HG03354 (cell line): ENCODE measurements at regions not wholly inside any gene's neighbourhood (a gene's known extent, or its start where the extent isn't known, plus 50 kb on each side); places are given as distances from the start of the nearest gene placed in this dataset.

Experiments used
- ATAC-seq: cut with Tn5 transposase; IDR thresholded peaks from one replicate; pipeline ENCODE4 v1.9.1; 2021; ENCODE audit warnings: mild to moderate bottlenecking; ENCODE audit not compliant: unreplicated experiment, poor library complexity, severe bottlenecking

GRCh38 chr15:85934691-85935090 lies 140.0 kb upstream of the KLHL25 start:
- no peak for ATAC-seq

- ATAC-seq, result no peak
These were observed 140.5 kb upstream of the KLHL25 start for GRCh38 chr15:85935182-85935581.

- no peak for ATAC-seq
These were observed 142.0 kb upstream of the AGBL1 start for GRCh38 chr15:85937661-85938060.

GRCh38 chr15:85941186-85941855 lies 138.3 kb upstream of the AGBL1 start:
- no peak for ATAC-seq

DNA sequence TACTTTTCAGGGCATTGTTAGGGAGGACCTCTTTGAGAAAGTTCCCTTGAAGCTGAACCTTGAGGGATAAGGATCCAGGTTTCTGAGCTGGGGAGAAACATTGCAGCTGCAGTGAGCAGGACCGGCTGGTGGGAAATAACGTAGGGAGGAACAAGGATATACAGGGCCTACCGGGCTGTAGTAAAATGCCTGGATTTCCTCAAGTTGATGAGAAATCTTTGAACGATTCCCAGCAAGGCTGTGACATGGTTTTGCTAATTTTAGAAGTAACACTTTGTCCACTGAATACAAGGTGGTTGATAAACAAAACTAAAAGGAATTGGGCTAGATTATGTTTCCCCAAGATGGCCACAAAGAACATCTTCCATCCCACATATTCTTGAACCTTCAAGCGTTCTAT lies 137.0 kb upstream of the AGBL1 start:
- ATAC-seq, result no peak

DNA sequence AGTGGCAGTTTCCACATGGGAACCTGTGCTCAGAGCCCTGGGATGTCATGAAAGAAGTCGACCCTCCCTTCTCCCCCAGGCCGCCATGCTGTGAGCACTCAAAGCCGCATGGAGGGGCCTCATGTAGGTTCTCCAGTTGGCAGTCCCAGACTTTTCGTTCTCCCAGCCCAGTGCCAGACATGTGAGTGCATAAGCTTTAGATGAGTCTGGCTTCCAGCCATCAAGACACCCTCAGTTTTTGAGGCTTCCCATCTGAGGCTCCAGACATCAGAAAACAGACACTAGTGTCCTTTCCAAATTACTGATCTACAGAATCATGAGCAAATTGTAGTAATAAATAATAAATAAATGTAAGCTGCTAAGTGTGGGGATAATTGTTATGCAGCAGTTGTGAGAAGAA lies 136.5 kb upstream of the AGBL1 start:
- no peak for ATAC-seq

DNA sequence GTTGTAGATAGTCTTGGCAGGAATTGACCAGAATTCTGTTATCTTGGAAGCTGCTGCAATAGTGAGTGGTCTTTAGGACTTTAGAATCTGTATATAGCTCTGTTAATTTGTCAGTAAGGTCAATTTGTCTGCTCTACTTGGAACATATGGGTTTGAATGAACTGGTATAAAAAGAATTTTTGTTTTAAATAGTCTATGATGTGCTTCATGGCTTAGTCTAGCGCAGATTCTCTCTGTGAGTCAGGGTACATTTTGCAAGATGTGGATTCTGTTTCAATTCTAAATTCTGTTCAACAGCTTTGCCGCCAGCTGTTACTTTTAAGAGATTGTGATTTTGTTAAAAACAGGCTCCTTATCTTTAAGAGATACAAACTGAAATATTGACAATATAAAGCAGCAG lies 135.9 kb upstream of the AGBL1 start:
- ATAC-seq, result no peak

DNA sequence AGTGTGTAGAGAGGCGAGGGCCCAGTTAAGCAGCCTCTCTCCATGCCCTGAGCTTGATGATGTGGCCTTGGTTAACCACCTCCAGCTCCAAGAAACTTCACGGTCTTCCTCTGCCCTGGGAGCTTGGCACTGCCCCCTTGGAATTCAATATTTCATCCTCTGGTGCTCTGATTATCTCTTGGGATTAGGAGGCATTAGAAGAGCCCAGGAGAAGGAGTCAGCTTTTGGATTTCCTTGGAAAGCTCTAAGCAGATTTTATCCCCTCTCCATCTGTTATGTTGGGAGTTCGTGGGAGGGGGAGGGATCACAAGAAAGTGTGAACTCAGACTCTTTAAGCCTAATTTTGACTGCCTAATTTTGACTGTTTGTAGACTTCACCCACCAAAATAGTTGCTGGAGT lies 132.7 kb upstream of the AGBL1 start:
- ATAC-seq, result no peak

- ATAC-seq, result no peak
These were observed 131.7 kb upstream of the AGBL1 start for GRCh38 chr15:85947936-85948335.

DNA sequence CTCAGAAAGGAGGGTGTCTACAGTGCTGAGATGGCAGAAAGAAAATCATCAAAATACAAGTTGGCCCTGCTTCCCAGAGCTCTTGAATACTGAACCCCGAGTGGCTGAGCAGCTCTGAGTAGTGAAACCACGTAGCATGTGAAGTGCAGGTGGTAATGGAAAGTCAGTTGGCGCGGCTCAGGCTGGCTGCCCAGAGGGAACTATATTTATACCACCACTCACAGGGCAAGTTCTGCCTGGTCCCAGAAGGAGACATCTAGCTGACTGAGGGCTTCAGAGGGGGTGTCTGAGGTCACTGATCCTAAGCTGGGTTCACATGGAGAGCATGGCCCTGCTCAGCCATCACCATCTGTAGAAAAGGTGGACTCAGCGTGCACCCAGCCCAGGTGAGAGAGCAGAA lies 129.6 kb upstream of the AGBL1 start:
- ATAC-seq, result peak; percentile 92

DNA sequence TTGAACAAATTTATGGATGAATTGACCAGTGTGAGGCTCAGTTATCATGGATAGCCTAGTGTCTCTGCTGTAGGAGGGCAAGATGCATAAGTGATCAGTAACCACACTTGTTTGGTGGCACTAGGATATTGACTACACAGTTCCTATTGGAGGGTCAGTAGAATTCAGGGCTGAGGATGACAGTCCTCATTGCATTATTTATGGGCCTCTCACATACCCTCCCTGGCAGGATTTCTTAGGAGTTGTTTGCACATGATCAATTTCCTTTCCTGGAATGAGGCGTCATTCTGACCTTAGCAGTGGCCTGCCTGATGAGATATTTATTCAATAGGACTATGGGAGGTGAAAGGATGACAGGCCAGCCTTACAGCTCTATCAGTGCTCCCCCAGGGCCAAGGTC lies 125.1 kb upstream of the AGBL1 start:
- ATAC-seq, result no peak

DNA sequence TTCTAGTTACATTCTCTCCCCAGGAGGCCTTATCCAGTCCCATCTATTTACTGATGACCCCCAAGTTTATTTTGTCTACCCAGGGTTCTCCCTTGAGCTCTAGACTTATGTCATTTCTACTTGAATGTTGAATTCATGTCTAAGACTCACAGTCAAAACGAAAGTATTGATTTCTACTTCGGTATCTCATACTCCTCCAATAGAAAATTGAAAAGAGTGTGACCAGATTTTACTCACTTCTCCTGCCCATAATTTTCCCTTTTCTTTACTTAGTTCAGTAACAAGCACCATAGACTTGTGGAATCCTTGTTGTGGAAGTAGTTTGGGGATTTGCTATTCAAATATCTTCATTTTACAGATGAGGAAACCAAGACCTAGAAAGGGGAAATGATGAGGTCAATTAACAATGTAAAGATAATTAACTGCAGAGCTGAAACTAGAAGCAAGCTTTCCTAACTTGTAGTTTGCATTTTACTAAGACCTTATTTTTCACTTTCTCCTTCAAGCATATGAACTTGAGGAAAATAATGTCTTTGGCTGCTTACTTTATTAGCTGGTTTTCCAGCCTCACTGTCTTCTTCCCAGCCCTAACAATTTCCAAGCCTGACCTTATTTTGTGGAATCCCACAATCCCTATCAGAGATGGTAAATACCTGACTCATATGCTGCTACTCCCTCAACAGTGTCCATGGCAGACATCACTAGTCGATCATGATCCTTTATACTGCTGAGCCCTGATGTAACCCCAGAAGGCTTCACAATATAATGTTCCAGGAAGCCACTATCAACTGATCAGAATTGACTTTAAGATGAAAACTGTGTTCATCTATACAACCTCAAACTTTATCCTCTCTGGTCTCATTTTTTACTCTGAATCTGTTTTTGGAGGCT lies 123.9 kb upstream of the AGBL1 start:
- peak; percentile 92 for ATAC-seq

GRCh38 chr15:85956532-85957275 lies 123.0 kb upstream of the AGBL1 start:
- ATAC-seq, result no peak

- ATAC-seq, result no peak
These were observed 120.1 kb upstream of the AGBL1 start for GRCh38 chr15:85959611-85960010.

GRCh38 chr15:85960381-85960780 lies 119.3 kb upstream of the AGBL1 start:
- ATAC-seq, result no peak

DNA sequence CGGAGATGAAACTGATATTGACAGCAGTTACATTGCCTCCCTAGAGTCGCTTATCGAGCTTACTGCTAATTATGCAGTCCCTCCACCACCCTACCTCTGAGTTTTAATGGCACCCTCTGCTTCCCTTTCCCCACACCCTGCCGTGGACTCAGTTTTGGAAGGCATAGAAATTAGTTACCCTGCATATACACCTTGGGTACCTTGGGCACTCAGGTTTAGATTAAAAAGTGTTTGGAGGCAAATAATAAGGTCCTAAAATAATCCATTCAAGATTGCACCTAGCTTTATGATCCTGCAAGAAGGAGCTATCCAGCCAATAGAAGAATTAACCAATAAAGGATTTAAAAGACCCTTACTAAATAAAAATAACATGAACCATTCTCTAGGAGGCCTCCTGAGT lies 117.8 kb upstream of the AGBL1 start:
- no peak for ATAC-seq

GRCh38 chr15:85963262-85963760 lies 116.4 kb upstream of the AGBL1 start:
- no peak for ATAC-seq

GRCh38 chr15:85964471-85964870 lies 115.2 kb upstream of the AGBL1 start:
- no peak for ATAC-seq

DNA sequence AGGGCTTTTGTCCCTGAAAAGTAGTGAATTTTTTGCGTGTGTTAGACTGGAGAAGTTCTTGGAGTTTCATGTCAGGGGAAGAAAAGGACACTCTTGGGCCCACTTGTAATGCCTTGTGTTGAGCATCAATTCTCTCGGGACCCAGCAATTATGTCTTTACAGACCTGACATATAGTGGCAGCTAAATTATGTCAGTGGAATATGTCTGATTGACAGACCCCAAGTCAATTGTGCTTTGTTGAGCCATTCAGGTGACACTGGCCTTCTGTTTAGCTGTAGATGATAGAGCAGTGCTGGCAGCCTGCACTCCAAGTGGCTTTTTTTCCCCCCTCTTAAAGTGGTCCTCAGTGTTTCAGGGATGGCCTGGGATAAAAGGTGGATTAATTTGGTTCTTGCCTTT lies 112.1 kb upstream of the AGBL1 start:
- no peak for ATAC-seq

- no peak for ATAC-seq
These were observed 106.7 kb upstream of the AGBL1 start for GRCh38 chr15:85972805-85973540.
